Skin epidermis (tissue), 12 donors: ENCODE measurements at regions not wholly inside any gene's neighbourhood (a gene's known extent, or its start where the extent isn't known, plus 50 kb on each side); places are given as distances from the start of the nearest gene placed in this dataset.
"Not testable (repeated sequence)": the region's sequence is repeated elsewhere in the genome, so short reads cannot be mapped to it uniquely, and the experiment has no call there.

Source experiments
- H3K27ac ChIP-seq, 21 experiments: fragments of 200-600 bp; sonication (generic) in 11 of 21; one replicate each; pipeline ENCODE4 v1.5.0; 2020; ENCODE audit warnings: mild to moderate bottlenecking in 3 of 21, inconsistent platforms in 2 of 21, moderate library complexity in 2 of 21
- H3K4me3 ChIP-seq, 7 experiments: fragments of 200-600 bp; sonication (generic) in 2 of 7; one replicate each; pipeline ENCODE4 v1.5.0; 2020; ENCODE audit warnings: inconsistent platforms in 2 of 7, mild to moderate bottlenecking in 2 of 7, moderate library complexity in 1 of 7

- H3K27ac ChIP-seq = no peak overlapping the region
- no peak overlapping the region for H3K4me3 ChIP-seq
These were observed 167.5 kb downstream of the GOLGA6L4 start for GRCh38 chr15:84402856-84403608.

DNA sequence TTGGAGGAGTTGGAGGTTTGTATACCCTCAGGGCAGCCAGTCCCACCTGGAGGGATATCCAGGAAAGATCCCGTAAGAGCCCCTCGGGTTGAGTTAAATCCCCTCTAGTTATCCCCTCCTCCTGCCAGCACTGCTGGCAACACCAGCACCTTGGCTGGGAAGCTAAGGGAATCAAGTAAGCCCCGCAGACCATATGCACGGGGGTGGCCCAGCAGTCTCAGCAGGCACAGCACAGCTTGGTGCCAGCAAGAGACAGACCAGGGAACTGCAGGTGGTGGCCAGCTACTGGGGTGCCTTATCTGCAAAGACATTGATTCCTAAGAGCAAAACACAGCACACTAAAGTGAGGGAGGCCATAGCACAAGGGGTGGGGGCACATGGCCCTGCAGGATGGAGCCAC lies 173.8 kb downstream of the GOLGA6L4 start:
- not testable (repeated sequence) for H3K27ac ChIP-seq, H3K4me3 ChIP-seq

DNA sequence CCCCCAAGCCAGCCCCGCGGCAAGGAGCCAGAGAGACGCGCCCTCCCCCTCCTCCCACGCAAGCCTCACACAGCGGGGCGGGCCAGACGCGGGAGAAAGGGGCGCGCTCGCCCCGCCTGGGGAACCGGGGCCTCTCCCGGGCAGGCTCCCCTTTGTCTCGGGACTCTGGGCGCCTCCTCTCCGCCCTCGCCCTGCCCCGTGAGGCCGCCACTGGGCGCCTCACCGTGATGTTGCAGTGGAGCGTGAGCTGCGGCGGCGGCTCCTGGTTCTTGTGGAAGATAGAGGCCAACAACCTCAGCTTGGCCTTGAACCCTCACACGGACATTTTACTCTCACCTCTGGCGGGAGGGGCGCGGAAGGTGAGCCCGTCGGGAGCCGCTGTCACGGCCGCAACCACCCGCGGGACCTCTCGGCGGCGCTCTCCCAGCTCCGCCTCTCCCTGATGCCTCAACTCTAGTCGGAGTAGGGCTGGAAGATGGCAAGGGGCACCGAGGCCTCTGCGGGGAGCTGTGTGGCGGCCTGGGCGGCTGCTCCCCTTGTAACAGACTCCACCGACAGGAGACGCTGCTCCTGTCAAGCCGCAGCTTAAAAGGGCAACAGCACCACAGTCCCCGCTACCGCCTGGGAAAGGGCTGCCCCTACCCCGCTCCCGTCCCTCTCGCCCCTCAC lies 179.2 kb upstream of the ZSCAN2 start:
- Histone ChIP-seq H3K4me3 (peak overlapping the region in 4 of 7 experiments; percentile 18 to 34 (median 26)), H3K27ac (peak overlapping the region in 7 of 21 experiments; percentile 50 to 86 (median 68))

- H3K4me3 ChIP-seq, H3K27ac ChIP-seq: not testable (repeated sequence)
These were observed 175.5 kb upstream of the ZSCAN2 start for GRCh38 chr15:84425327-84425726.

DNA sequence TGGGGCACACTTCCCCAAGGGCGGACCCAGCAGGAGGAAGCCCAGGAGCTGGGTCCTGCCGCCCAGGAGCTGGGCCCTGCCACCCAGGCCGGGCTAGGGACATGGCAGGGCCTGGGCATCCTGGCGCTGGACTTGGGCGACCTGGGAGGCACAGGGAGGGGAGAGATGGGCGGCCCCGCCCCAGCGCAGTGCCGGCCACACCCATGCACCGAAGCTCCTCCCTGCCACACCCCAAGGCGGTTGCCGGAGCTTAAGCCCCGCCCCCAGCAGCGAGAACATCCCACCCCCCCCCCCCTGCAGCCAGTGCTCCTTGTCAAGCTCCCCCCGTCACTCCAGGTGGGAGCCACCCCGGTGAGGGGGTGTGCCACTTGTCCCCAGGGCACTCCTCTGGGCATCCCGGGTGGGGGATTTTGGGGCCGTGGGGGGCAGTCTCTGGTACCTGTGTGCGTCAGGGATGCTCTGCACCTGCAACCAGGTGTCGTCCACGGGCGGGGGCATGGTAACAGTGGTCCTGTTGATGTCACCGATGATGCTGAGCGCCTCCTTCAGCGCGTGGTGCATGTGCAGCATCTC lies 127.4 kb upstream of the ZSCAN2 start:
- not testable (repeated sequence) for H3K4me3 ChIP-seq

GRCh38 chr15:84476364-84477033 lies 124.3 kb upstream of the ZSCAN2 start:
- not testable (repeated sequence) for H3K4me3 ChIP-seq, H3K27ac ChIP-seq

More for the DNA sequence above, 127.4 kb upstream of the ZSCAN2 start:
- not testable (repeated sequence) for H3K27ac ChIP-seq

GRCh38 chr15:84477550-84477949 lies 123.3 kb upstream of the ZSCAN2 start:
- not testable (repeated sequence) for H3K27ac ChIP-seq, H3K4me3 ChIP-seq

- not testable (repeated sequence) for H3K27ac ChIP-seq, H3K4me3 ChIP-seq
These were observed 120.6 kb upstream of the ZSCAN2 start for GRCh38 chr15:84480174-84480681.

DNA sequence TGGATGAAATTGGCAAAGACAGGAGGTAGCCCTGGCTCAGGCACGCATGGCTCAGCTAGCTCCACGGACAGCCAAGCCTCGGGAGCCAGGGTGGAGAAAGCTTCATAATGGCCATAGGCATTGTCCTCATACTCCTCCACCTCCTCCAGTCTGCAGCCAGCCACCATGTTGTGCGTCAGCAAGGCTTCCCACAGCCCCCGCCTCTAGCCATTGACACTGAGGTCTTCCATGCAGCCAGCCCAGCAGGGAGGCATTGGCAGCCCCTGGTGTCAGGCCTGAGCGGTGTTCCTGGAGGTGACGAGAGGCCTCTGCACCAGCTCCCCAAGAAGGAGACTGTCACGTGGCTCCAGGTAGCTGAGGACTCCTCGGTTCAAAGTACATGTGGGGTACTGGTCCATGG lies 117.0 kb upstream of the ZSCAN2 start:
- not testable (repeated sequence) for H3K4me3 ChIP-seq

GRCh38 chr15:84500165-84500889 lies 100.5 kb upstream of the ZSCAN2 start:
- H3K27ac ChIP-seq = peak overlapping the region in 11 of 21 experiments; percentile 42 to 83 (median 69)
- peak overlapping the region; percentile 24 to 45 (median 34) for H3K4me3 ChIP-seq

More for the DNA sequence above, 117.0 kb upstream of the ZSCAN2 start:
- H3K27ac ChIP-seq = not testable (repeated sequence)

- not testable (repeated sequence) for H3K27ac ChIP-seq, H3K4me3 ChIP-seq
These were observed 97.7 kb upstream of the ZSCAN2 start for GRCh38 chr15:84503101-84503500.

GRCh38 chr15:84505552-84505951 lies 95.3 kb upstream of the ZSCAN2 start:
- not testable (repeated sequence) for H3K27ac ChIP-seq, H3K4me3 ChIP-seq

DNA sequence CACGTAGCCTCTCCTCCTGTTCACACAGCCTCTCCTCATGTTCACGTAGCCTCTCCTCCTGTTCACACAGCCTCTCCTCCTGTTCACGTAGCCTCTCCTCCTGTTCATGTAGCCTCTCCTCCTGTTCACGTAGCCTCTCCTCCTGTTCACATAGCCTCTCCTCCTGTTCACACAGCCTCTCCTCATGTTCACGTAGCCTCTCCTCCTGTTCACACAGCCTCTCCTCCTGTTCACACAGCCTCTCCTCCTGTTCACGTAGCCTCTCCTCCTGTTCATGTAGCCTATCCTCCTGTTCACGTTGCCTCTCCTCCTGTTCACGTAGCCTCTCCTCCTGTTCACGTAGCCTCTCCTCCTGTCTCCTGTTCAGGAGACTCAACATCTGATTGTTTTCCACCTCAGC lies 88.5 kb upstream of the ZSCAN2 start:
- not testable (repeated sequence) for H3K4me3 ChIP-seq, H3K27ac ChIP-seq

- not testable (repeated sequence) for H3K27ac ChIP-seq, H3K4me3 ChIP-seq
These were observed 84.0 kb upstream of the ZSCAN2 start for GRCh38 chr15:84516773-84517172.

- H3K4me3 ChIP-seq, H3K27ac ChIP-seq: not testable (repeated sequence)
These were observed 75.1 kb upstream of the ZSCAN2 start for GRCh38 chr15:84525491-84526344.

GRCh38 chr15:84530751-84531150 lies 70.1 kb upstream of the ZSCAN2 start:
- H3K27ac ChIP-seq, H3K4me3 ChIP-seq: not testable (repeated sequence)

DNA sequence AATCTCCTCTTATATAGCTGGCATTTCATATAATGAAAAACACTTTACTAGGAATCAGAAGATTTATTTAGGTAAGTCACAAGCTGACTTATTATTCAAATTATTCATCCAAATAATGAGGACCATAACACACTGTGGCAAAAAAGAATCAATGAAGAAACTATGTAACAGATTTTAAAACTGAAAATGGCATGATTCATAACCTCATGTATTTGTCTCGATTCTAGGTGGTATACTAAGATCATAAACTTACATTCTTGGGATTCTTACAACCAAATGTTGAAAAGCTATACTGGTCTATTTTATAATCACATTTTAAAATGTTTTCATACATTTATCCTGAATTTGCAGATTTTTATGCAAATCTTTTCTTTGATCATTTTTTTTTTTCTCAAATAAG lies 69.6 kb upstream of the ZSCAN2 start:
- not testable (repeated sequence) for H3K27ac ChIP-seq, H3K4me3 ChIP-seq

DNA sequence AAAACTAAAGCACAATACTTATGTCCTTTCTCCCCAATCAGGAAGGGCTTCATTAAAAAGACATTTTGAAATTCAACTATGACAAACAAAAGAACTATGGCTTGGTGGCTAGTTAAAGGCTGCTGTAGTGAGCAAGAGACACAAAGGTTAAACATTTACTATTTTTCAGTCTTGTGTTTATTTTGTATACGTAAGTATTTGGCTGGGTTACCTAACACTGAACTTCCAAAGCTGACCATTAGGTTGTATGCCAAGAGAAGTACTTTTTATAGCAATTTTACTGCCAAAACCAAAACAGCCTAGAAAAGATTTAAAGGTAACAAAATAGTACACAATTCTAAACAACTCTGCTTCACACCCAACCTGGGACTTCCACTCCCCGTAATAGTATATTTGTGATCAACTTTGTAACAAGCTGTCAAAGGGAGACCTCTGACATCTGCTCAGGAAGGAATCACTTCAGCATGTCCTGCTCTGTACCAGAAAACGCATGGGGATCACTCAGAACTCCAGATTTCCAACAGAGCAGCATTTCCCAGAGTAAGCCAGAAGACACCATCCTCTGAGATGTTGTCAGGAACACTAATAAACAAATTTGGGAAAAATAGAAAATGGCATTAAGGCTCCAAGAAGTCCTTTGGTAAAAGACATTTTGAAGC lies 69.0 kb upstream of the ZSCAN2 start:
- not testable (repeated sequence) for H3K4me3 ChIP-seq, H3K27ac ChIP-seq
